HCT116 (cell line): ENCODE measurements at regions not wholly inside any gene's neighbourhood (a gene's known extent, or its start where the extent isn't known, plus 50 kb on each side); places are given as distances from the start of the nearest gene placed in this dataset.

Experiments used
- ATAC-seq: fragments of 200-7000 bp; cut with Tn5 transposase; 2 replicates; pipeline ENCODE4 v1.9.1; 2020; ENCODE audit warnings: mild to moderate bottlenecking, moderate library complexity
- BruUV-seq: library from RNA; stranded (reverse); fragments of 400-500 nt; replicated peaks from 2 replicates; lab custom pipeline; 2021; lab: Mats Ljungman, UMichigan
- CTCF ChIA-PET: fragments of 300-600 bp; sonication (Branson Sonifier 250); formaldehyde crosslinking; loops from one replicate; lab custom pipeline; 2021; ENCODE audit warnings: antibody characterized with exemption; lab: Charles Lee
- POLR2A ChIA-PET: fragments of 300-600, 350-600 bp; sonication (Branson Sonifier 250); formaldehyde crosslinking; loops from one replicate; lab custom pipeline; 2021; ENCODE audit warnings: antibody characterized with exemption; lab: Charles Lee
- RAD21 ChIA-PET, 2 experiments: fragments of 300-600 bp; sonication (Branson Sonifier 250); formaldehyde crosslinking; loops; one replicate each; lab custom pipeline; 2023; ENCODE audit warnings: low total read pairs in 2 of 2; ENCODE audit not compliant: uncharacterized antibody in 2 of 2, unreplicated experiment in 2 of 2, low non-redundant PET in 1 of 2; lab: Charles Lee
- DNase-seq: peaks from one replicate; pipeline ENCODE4 v3.0.0-alpha.2; 2010; ENCODE audit warnings: low read depth, low spot score
- H2AFZ ChIP-seq: fragments of 200-600 bp; shearing (Covaris generic), sonication (generic); 2 replicates; pipeline ENCODE4 v1.6.1; 2017; ENCODE audit warnings: low read depth, mixed run types, mixed read lengths, antibody characterized with exemption, low read length; ENCODE audit not compliant: poor library complexity, severe bottlenecking
- H3K27ac ChIP-seq: 2 replicates; pipeline ENCODE4 v1.5.1; 2012; ENCODE audit warnings: low read depth, low read length
- H3K27me3 ChIP-seq: fragments of 200-600 bp; sonication (generic); 2 replicates; pipeline ENCODE4 v1.6.1; 2016; ENCODE audit warnings: mixed run types, low read length, mixed read lengths; ENCODE audit not compliant: insufficient read depth
- H3K36me3 ChIP-seq, 2 experiments: fragments of 200-500 bp in 1 of 2; fragments of 200-600 bp in 1 of 2; sonication (Bioruptor generic) in 1 of 2; sonication (generic) in 1 of 2; 2 replicates each; pipeline versions ENCODE4 v1.5.1 to v1.6.1; 2014 to 2016; ENCODE audit warnings: low read length in 2 of 2, inconsistent platforms in 1 of 2, mixed read lengths in 1 of 2, mixed run types in 1 of 2; ENCODE audit not compliant: insufficient read depth in 2 of 2, control insufficient read depth in 1 of 2
- H3K4me1 ChIP-seq, 2 experiments: fragments of 200-600 bp in 1 of 2; sonication (generic) in 1 of 2; 2 replicates each; pipeline versions ENCODE4 v1.5.1 to v1.6.1; 2012 to 2017; ENCODE audit warnings: low read length in 2 of 2, inconsistent platforms in 1 of 2, mild to moderate bottlenecking in 1 of 2, mixed read lengths in 1 of 2, mixed run types in 1 of 2, moderate library complexity in 1 of 2; ENCODE audit not compliant: insufficient read depth in 2 of 2, control insufficient read depth in 1 of 2
- H3K4me2 ChIP-seq: fragments of 200-600 bp; sonication (generic); 2 replicates; pipeline ENCODE4 v1.6.1; 2017; ENCODE audit warnings: mixed run types, low read length, mixed read lengths
- H3K4me3 ChIP-seq, 2 experiments: fragments of 200-600 bp in 1 of 2; sonication (generic) in 1 of 2; replicated peaks in 1 of 2; 2 replicates each; pipeline ENCODE4 v1.5.1; 2011 to 2016; ENCODE audit warnings: low read length in 2 of 2, control low read depth in 1 of 2, low read depth in 1 of 2, mild to moderate bottlenecking in 1 of 2, mixed read lengths in 1 of 2, mixed run types in 1 of 2
- H3K79me2 ChIP-seq: fragments of 200-600 bp; sonication (generic); 2 replicates; pipeline ENCODE4 v1.6.1; 2017; ENCODE audit warnings: mild to moderate bottlenecking, mixed run types, low read length, moderate library complexity, mixed read lengths; ENCODE audit not compliant: insufficient read depth
- H3K9ac ChIP-seq: fragments of 200-600 bp; sonication (generic); 2 replicates; pipeline ENCODE4 v1.6.1; 2016; ENCODE audit warnings: low read length, mixed read lengths
- H3K9me2 ChIP-seq: fragments of 200-600 bp; sonication (generic), shearing (Covaris generic); 2 replicates; pipeline ENCODE4 v1.6.1; 2017; ENCODE audit warnings: mixed run types, mild to moderate bottlenecking, moderate library complexity; ENCODE audit not compliant: insufficient read depth
- H3K9me3 ChIP-seq, 2 experiments: fragments of 200-500 bp in 1 of 2; fragments of 200-600 bp in 1 of 2; sonication (Bioruptor generic) in 1 of 2; sonication (generic) in 1 of 2; 2 replicates each; pipeline ENCODE4 v1.6.1; 2014 to 2017; ENCODE audit warnings: low read length in 2 of 2, mixed read lengths in 2 of 2, inconsistent platforms in 1 of 2, low read depth in 1 of 2, mild to moderate bottlenecking in 1 of 2, mixed run types in 1 of 2, moderate library complexity in 1 of 2; ENCODE audit not compliant: control insufficient read depth in 1 of 2, insufficient read depth in 1 of 2
- H4K20me1 ChIP-seq: fragments of 200-600 bp; sonication (generic), shearing (Covaris generic); 2 replicates; pipeline ENCODE4 v1.6.1; 2017; ENCODE audit warnings: mixed run types, mild to moderate bottlenecking, moderate library complexity; ENCODE audit not compliant: insufficient read depth
- CBX3 ChIP-seq: IDR thresholded peaks from 2 replicates; pipeline ENCODE4 v1.6.1; 2012; ENCODE audit warnings: low read depth
- ELF1 ChIP-seq: IDR thresholded peaks from 2 replicates; pipeline ENCODE4 v1.6.1; 2012; ENCODE audit warnings: low read depth, borderline replicate concordance
- FOSL1 ChIP-seq: IDR thresholded peaks from 2 replicates; pipeline ENCODE4 v1.6.1; 2012; ENCODE audit warnings: low read depth
- JUND ChIP-seq: IDR thresholded peaks from 2 replicates; pipeline ENCODE4 v1.6.1; 2012
- MAX ChIP-seq: IDR thresholded peaks from 2 replicates; pipeline ENCODE4 v1.6.1; 2012
- POLR2A ChIP-seq: IDR thresholded peaks from 2 replicates; pipeline ENCODE4 v1.7.0; 2011; ENCODE audit warnings: borderline replicate concordance; ENCODE audit not compliant: insufficient read depth, insufficient read length; ENCODE audit errors: extremely low read depth
- POLR2AphosphoS5 ChIP-seq: IDR thresholded peaks from 2 replicates; pipeline ENCODE4 v1.6.1; 2011; ENCODE audit warnings: mild to moderate bottlenecking, low read depth, low read length, moderate library complexity
- REST ChIP-seq: IDR thresholded peaks from 2 replicates; pipeline ENCODE4 v1.6.1; 2012; ENCODE audit warnings: low read depth
- SIN3A ChIP-seq: IDR thresholded peaks from 2 replicates; pipeline ENCODE4 v1.6.1; 2012; ENCODE audit warnings: low read depth
- TCF7L2 ChIP-seq: IDR thresholded peaks from 2 replicates; pipeline ENCODE4 v1.7.0; 2011; ENCODE audit warnings: borderline replicate concordance, inconsistent platforms; ENCODE audit not compliant: insufficient read depth, insufficient read length; ENCODE audit errors: extremely low read depth
- ZBTB33 ChIP-seq: IDR thresholded peaks from 2 replicates; pipeline ENCODE4 v1.6.1; 2011; ENCODE audit warnings: mild to moderate bottlenecking, low read length, moderate library complexity; ENCODE audit not compliant: insufficient replicate concordance; ENCODE audit errors: extremely low read depth
- ZFX ChIP-seq: fragments of 450-650 bp; IDR thresholded peaks from 2 replicates; pipeline ENCODE4 v1.6.1; 2017
- intact Hi-C: fragments of 100-400 bp; cut with micrococcal nuclease; formaldehyde crosslinking; loops from 2 replicates; pipeline ENCODE4 v1.10.0; 2022

DNA sequence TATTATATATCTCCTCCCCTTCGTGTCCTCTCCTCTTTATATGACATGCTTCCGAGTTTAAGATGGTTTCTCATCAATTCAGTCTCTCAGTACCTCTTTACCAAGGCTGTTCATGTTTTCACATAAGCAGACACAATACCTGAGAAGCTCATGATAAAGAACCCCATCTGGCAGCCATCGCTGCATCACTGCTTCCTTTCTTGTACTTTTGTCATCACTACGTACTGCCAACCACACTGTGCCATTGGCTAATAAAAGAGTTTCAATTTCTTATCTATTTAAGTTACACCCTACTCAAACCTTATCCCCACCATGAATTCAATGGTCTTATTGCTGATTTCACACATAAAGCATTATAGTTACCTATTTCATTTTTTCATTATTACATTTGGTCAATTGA is 484.7 kb upstream of the CNTN4 start:
- Histone ChIP-seq H3K9me2 (no peaks in the 10 kb centered on the region), H3K4me1 (no peaks in the 10 kb centered on the region), H3K27me3 (no peaks in the 10 kb centered on the region), H3K4me2 (no peak overlapping the region), H3K9me3 (peaks cover 24 to 31% of the 10 kb centered on the region in 2 experiments; a peak in 2 of 4 replicates), H3K36me3 (no peaks in the 10 kb centered on the region), H3K27ac (no peak overlapping the region), H2AFZ (no peak overlapping the region), H4K20me1 (no peaks in the 10 kb centered on the region), H3K4me3 (no peak overlapping the region), H3K9ac (no peak overlapping the region), H3K79me2 (no peaks in the 10 kb centered on the region)
- intact Hi-C loops = no loop called here
- ChIA-PET RAD21 (no interaction called here), CTCF (no interaction called here), POLR2A (no interaction called here)
- BruUV-seq = no TSS peak
- ATAC-seq (no peak), DNase-seq (no peak)
- no peak for TF ChIP-seq JUND
- TF ChIP-seq POLR2AphosphoS5 = no peak
- TF ChIP-seq ZBTB33 = no peak
- TF ChIP-seq POLR2A = no peak
- TF ChIP-seq ZFX = no peak
- no peak for TF ChIP-seq FOSL1
- TF ChIP-seq REST = no peak
- no peak for TF ChIP-seq MAX
- TF ChIP-seq ELF1 = no peak
- TF ChIP-seq TCF7L2 = no peak
- no peak for TF ChIP-seq CBX3
- no peak for TF ChIP-seq SIN3A
